HG02678 (cell line): ENCODE measurements at regions not wholly inside any gene's neighbourhood (a gene's known extent, or its start where the extent isn't known, plus 50 kb on each side); places are given as distances from the start of the nearest gene placed in this dataset.
A peak's percentile ranks its signal among the peaks of the same experiment; 100 is the strongest.

Experiments
- ATAC-seq: cut with Tn5 transposase; IDR thresholded peaks from one replicate; pipeline ENCODE4 v1.9.1; 2021; ENCODE audit warnings: mild to moderate bottlenecking, moderate library complexity; ENCODE audit not compliant: unreplicated experiment

GRCh38 chr4:124262211-124263179 is 450.0 kb downstream of the ANKRD50 start:
- peak; percentile 77 for ATAC-seq

GRCh38 chr4:124265701-124266100 is 446.8 kb downstream of the ANKRD50 start:
- ATAC-seq = no peak

DNA sequence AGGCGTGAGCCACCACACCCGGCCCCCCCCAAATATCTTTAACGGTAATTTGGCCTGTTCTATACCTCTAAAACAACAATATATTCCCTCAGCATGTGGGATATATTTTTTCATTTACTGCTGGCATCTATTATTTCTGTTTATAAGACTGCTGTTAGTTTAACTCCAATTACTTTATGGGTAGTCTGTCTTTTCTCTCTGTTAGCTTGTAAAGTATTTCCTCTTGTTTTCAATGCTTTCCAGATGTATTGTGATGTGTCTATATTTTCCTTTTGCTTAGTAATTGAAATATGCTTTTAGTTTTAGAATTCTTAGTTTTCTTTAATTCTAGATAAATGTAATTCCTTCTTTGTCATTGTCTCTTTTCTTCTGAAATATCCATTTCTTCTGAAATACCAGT is 445.8 kb downstream of the ANKRD50 start:
- no peak for ATAC-seq

DNA sequence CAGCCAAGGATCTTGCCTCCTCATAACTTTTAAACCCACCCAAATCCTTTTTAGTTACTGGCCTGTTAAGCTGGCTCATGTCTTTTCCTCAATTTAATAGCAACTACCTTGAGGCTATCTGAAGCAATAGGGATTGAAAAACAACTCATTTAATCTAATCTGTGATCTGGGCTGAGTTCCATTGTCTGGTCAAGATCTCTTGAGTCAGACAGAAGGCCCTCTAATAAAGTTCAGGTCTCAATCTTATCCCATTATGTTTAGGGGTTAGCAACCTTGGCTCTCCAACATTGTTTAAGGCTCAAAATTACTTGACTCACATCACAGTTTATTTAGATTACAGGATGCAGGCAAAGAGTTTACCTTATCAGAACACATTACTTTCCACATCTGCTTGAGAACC is 436.1 kb downstream of the ANKRD50 start:
- no peak for ATAC-seq

- ATAC-seq = no peak
Observed at GRCh38 chr4:124277691-124278090, 434.8 kb downstream of the ANKRD50 start.

DNA sequence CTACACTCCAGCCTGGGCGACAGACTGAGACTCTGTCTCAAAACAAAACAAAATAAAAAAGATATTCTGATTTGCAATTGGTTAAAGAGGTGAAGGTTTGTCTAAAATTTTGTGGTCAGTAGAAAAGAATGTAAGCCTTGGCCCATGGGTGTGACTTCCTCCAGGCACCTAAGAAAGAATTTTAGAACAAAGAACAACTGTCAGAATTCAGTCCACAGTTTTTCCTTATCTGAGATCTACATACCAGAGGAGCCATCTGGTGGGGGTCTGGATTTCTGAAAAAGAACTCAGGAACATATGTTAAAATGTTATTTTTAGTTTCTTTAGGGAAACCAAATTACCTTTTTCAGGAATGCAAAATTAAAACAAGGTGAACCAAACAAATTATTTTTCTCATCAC is 434.1 kb downstream of the ANKRD50 start:
- no peak for ATAC-seq

DNA sequence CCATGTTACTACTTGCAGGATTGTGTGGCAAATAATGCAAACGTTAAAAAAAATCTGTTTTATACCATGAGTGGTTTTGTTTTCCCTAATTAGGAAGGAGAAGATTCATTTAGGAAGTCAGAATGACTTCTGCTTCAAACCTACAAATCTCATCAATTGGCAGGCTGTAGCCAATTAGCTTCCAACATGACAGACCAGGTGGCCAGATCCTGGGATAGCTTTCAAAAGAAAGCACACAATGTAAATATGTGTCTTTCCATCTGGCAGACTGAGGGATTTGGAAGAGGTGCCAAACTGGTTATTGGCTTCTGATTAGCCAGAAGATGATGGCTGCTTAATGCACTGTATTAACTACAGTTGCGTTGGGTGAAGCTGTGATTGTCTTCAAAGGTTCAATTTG is 432.8 kb downstream of the ANKRD50 start:
- no peak for ATAC-seq

DNA sequence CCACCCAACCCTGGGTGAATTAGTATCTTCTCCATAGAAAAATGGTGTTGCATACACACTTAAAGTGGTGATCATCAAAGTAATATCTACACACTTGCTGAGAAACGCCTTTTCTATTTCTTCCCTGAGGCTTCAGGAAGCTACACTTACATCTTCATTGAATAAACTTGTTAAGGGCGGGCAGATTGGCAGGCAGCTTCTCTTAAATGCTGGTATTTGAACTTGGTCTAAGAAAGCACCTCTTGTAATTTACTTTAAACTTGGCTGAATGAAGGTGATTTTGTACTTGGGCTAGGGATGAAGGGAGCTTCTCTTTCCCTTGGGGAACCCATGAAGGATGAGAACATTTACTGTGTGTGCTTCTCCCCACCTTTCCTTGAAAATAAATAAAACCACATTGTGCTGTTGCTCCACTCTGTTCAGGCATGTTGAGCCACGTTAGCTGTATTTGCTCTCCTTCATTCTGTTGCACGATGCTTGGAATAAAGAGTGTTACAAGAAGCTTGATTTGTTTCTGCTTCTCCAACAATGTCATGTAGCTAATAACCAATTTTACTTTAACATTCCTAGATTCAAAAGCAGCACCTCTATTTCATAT is 430.1 kb downstream of the ANKRD50 start:
- no peak for ATAC-seq

GRCh38 chr4:124288706-124289486 is 423.6 kb downstream of the ANKRD50 start:
- no peak for ATAC-seq

GRCh38 chr4:124290678-124291077 is 421.9 kb downstream of the ANKRD50 start:
- ATAC-seq = no peak

DNA sequence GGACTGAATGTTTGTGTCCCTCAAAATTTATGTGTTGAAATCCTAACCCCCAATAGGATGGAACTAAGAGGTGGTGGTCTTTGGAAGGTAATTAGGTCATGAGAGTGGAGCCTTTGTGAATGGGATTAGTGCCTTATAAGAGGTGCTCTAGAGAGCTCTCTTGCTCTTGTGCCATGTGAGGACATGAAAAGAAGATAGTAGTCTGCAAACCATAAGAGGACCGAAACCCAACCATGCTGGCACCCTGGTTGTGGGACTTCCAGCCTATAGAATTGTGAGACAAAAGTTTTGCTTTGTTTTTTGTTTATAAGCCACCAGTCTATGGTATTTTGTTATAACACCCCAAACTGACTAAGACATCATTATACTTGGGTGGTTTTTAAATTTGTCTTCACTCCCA is 417.1 kb downstream of the ANKRD50 start:
- ATAC-seq = no peak

DNA sequence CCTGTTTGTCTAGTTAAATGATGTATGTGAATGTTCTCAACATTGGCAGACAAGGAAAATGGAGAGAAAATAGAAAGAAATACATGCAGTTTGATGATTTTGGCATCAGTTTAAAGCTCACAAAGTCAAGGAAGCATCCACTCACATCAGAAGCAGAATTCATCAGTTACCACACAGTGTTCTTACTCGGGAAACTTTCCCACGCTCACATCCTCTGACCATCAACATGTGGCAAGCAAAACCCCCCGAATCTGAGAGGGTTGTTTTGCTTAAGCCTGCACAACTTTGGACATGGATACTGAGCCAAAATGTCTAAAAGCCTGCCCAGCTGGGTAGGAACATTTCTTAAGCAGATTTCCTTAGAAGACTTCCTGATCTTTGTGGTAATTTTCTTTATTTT is 407.6 kb downstream of the ANKRD50 start:
- no peak for ATAC-seq

DNA sequence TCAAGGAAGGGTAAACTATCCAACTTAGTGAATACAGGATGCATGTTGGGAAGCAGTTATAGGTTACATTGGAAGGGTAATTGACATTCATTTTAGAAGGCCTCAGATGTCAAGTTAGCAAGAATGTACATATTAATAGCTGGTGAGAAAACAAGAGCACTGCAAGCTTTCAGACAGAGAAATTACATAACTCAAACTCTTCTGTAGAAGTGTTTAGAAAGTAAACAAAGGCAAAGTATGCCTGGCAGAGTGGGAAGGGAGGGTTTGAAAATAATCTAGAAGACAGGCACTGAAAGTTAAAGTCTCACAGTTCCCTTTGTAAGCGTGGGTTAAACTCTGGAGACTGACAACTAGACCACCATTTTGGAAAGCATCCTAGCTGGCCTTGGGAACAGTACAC is 406.2 kb downstream of the ANKRD50 start:
- no peak for ATAC-seq

DNA sequence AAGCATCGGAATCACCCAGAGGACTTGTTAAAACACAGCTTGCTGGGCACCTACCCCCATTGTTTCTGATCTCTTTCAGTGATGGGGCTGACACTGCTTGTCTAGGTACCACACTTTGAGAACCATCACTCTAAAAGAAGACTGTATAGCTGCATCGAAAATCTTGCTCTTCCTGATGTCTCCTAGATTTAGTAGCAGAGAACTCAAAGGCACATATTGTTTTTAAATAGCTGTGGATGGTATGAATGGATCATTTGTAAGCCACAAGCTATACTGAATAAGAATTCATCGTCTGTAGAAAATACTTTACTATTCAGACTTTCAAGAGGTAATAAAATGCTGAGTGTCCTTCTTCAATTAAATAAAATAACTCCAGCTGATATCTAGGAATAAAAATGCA is 405.4 kb downstream of the ANKRD50 start:
- ATAC-seq = no peak

GRCh38 chr4:124318292-124318691 is 394.2 kb downstream of the ANKRD50 start:
- ATAC-seq = no peak

- no peak for ATAC-seq
Observed at GRCh38 chr4:124321364-124321763, 391.2 kb downstream of the ANKRD50 start.

DNA sequence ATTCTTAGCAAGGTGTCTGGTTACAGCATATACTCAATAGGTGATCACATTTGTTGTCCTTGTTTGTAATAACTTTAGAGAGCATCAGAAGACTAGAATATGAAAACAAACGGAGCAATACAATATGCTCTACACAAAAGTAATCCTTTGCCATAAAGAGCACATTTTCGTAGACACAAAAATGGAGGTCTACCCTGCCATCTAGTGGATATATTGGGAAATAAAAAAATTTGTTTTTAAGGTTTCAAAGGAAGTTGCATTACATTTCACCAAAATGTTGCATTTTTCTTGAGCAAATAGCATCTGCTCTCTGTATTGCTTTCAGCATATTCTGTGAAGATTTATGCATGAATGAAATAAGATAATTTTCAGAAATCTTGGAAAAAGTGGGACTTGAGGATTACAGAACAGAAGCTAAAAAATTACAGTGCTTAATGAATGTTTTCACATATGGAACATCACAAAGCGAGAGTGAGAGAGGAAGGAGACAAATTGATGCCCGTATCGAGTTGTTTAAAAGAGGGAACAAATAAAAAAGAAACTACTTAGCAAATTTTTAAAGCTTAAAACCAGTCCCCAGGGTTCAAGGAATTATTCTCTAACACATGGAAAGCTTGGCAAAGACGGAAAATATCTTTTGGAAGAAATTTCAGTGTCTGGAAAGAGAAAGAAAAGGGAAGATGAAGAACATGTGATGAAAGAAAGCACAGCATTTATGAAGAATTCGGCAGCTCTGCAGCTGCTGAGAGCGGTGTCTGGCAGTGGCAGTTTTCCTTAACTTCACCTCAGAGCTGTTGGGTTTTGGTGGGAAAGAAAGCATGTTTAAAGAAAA is 390.1 kb downstream of the ANKRD50 start:
- peak; percentile 58 for ATAC-seq

GRCh38 chr4:124325690-124326089 is 386.8 kb downstream of the ANKRD50 start:
- no peak for ATAC-seq

GRCh38 chr4:124329134-124329533 is 383.4 kb downstream of the ANKRD50 start:
- no peak for ATAC-seq

DNA sequence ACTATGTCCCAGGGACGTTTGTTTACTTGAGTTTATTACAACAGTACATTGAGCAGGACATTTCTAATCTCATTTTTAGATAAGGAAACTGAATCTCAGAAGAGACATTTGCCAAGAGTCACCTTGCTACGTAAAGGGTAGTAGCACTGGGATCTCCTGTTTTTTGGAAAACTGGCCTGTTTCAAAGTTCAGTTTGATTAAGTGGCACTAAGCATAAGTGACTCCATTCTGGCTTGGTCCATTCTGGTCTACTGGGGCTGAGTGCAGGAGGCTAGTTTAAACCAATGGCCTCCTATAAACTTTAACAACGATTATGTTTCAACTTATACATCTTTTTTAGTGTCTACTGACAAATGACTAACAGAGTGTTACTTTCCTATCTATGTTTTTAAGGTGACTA is 382.5 kb downstream of the ANKRD50 start:
- no peak for ATAC-seq

- ATAC-seq = no peak
Observed at GRCh38 chr4:124331781-124332180, 380.8 kb downstream of the ANKRD50 start.
